ENCODE measurements at regions not wholly inside any gene's neighbourhood (a gene's known extent, or its start where the extent isn't known, plus 50 kb on each side); places are given as distances from the start of the nearest gene placed in this dataset.

GRCh38 chr1:70546726-70547125, 135.7 kb downstream of the CTH start:
- TF ChIP-seq POLR2A (IDR thresholded peaks at IDR 0.05) (no peak), CTCF (IDR thresholded peaks at IDR 0.05) (no peak), POLR2AphosphoS5 (IDR thresholded peaks at IDR 0.05) (no peak)
